Iris pigment epithelial cell (primary cell): ENCODE measurements at regions not wholly inside any gene's neighbourhood (a gene's known extent, or its start where the extent isn't known, plus 50 kb on each side); places are given as distances from the start of the nearest gene placed in this dataset.
"Not testable (repeated sequence)": the region's sequence is repeated elsewhere in the genome, so short reads cannot be mapped to it uniquely, and the experiment has no call there.

Experiments used
- DNase-seq: peaks from one replicate; pipeline ENCODE4 v3.0.0-alpha.2; 2011; ENCODE audit warnings: low read depth

- DNase-seq: no peak
These were observed 250.9 kb downstream of the C12orf75 start for GRCh38 chr12:105581420-105581819.

GRCh38 chr12:105585107-105585506 lies 254.6 kb downstream of the C12orf75 start:
- DNase-seq: no peak

DNA sequence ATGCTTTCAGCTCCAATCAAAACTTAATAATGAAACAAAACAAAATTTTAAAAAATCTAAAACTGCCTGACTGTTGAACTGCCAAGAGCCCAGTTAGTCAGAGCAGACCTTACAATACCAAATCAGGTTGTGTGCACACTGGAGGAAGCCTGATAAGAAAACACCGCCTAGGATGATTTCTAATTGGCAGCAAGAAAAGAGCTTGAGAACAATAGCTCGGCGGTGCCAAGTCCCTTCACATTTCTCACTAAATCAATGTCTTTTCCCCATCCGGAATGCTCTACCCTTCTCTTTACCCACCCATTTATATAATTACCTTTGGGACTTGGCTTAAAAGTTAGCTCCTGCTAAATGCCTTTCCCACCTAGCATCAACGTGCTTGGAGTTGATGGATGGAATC lies 256.7 kb downstream of the C12orf75 start:
- DNase-seq: no peak

- DNase-seq: no peak
These were observed 257.6 kb downstream of the C12orf75 start for GRCh38 chr12:105588106-105588505.

DNA sequence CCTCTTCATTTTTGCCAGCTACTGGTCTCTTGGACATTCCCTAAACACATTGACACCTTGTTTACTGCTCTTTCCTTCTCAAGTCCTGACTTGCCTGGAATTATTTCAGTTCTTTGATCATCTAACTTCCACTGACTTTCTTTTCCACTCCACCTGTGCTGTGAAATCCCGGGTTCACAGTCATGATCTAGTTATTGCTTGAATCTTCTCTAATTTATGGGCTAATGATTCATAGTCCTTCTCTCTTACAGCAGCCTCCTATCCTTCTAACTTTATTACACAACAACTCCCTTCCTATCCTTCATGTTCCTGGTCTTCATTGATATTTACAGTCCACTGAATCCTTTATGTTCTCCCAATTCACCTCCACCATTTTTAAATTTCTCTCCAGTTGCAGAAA lies 260.1 kb downstream of the C12orf75 start:
- no peak for DNase-seq

GRCh38 chr12:105595440-105595839 lies 264.9 kb downstream of the C12orf75 start:
- no peak for DNase-seq

- DNase-seq: no peak
These were observed 266.2 kb downstream of the C12orf75 start for GRCh38 chr12:105596731-105597130.

DNA sequence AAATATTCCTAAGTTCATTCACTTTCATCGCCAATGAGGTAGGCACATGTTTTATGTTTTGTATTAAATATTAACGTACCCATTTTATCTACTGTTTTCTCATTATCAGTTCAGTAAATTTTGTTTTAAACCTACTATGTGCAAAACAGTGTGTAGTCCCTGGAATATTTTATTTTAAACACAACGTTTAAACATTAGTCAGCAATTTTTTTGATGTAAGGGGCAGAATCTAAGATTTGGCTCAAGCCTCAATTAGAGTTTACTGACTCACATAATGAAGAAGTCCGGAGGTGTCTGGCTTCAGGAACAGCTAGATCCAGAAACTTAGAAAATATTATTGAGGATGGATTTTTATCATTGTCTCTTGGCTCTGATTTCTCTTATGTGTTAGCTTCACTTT lies 267.5 kb downstream of the C12orf75 start:
- no peak for DNase-seq

GRCh38 chr12:105600911-105601545 lies 270.5 kb downstream of the C12orf75 start:
- DNase-seq: no peak

- DNase-seq: not testable (repeated sequence)
These were observed 271.8 kb downstream of the C12orf75 start for GRCh38 chr12:105602312-105602711.

GRCh38 chr12:105604281-105604680 lies 273.8 kb downstream of the C12orf75 start:
- not testable (repeated sequence) for DNase-seq

GRCh38 chr12:105606613-105607012 lies 276.1 kb downstream of the C12orf75 start:
- not testable (repeated sequence) for DNase-seq

- DNase-seq: not testable (repeated sequence)
These were observed 278.5 kb downstream of the C12orf75 start for GRCh38 chr12:105609001-105609400.

GRCh38 chr12:105610459-105610858 lies 280.0 kb downstream of the C12orf75 start:
- DNase-seq: no peak

DNA sequence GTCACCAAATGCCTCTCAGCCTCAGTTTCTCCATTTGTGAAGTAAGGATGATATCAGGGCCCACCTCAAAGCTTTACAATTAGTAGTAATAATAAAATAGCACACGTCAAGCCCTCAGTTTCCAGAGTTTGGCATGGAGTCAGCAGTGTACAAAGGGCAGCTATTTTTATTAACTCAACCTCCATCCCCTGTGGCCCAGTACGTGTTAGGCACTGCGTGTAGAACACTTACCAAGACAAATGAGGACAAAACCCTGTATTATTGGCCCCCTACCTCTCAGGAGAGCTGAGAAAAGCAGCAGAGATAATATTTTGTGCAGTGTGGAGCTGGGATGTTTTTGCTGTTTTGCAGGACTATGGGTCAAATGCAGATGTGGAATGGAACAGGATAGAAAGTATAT lies 280.8 kb downstream of the C12orf75 start:
- DNase-seq: no peak

DNA sequence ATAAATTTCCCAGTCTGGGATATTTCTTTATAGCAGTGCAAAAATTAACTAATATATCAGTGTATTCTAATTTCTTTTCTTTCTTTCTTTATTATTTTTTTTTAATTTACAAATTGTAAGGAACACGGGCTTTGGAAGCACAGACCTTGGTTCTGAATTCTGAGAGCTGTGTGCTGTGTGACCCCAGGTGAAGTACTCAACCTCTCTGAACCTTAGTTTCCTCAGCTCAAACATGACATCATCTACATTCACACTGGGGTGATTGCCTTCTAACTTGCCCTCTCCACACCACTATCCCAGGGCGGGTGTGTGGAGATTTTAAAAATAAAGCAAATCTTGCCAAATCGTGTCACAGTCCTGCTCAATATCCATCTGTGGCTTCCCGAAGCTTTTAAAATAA lies 282.8 kb downstream of the C12orf75 start:
- no peak for DNase-seq

DNA sequence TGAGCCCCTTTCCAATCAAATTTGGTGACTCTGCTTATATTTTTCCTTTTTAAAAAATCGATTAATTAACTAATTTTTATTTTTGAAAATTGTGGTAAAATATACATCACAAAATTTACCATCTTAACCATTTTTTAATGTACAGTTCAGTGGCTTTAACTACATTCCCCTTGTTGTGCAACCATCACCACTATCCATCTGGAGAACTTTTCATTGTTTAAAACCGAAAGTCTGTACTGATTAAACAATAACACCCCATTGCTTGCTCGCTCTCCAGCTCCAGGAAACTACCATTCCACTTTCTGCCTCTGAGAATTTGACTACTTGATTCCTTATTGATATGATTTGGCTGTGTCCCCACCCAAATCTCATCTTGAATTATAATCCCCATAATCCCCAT lies 283.4 kb downstream of the C12orf75 start:
- no peak for DNase-seq

- DNase-seq: no peak
These were observed 286.6 kb downstream of the C12orf75 start for GRCh38 chr12:105616971-105617540.

DNA sequence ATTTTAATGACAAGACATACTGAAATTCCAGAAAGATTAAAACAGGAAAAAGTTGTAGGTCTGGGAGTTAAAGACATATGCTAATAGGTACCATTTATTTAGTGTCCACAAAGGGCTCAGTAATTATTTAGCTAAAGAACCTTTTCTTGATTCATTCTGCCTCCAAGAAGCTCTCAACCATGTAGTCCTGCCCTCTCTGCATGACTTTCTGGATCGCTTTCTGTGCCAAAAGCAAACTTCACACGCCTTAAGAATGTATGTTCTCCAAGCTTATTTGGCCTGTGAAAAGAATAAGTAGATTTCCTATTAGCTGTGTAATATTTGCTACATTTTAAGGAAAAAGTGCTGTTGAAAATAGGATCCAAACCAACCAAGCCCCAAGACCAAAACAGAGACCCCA lies 291.7 kb downstream of the C12orf75 start:
- DNase-seq: no peak

GRCh38 chr12:105622846-105623736 lies 292.6 kb downstream of the C12orf75 start:
- DNase-seq: no peak

GRCh38 chr12:105626653-105627052 lies 296.2 kb downstream of the C12orf75 start:
- DNase-seq: no peak

DNA sequence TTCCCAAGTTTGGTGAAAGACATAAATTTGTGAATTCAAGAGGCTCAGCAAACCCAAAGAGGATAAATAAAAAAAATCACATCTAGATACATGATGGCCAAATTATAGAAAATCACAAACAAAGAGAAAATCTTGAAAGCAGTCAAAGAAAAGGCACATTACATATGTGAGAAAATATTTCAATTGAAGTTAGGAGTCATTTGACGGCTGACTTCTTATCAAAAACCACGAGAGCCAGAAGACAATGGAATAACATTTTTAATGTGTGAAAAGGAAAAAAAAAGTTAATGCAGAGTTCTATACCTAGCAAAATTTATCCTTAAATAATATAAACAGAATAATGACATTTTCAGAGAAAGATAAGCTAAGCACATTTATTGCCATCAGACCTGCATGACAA lies 307.0 kb downstream of the C12orf75 start:
- DNase-seq: no peak

DNA sequence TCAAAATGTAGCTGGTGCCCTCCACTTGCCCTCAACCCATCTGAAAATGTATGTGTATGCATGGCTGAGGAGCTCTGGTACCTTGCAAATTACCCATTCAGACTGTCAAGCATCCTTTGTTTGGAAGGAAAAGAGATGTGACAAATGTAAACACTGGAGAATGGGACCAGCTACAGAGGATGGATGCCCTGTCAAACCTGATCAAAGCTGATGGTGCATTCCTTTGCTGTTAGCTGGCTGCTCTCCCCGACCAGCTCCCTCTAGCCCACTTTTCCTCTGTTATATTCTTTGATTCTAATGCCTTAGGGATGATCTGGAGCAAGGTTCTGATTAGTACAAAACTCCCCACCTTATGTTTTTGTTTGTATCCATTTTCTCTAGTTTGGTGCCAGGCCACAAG lies 310.3 kb downstream of the C12orf75 start:
- DNase-seq: no peak
